NB4 (cell line): ENCODE measurements at regions not wholly inside any gene's neighbourhood (a gene's known extent, or its start where the extent isn't known, plus 50 kb on each side); places are given as distances from the start of the nearest gene placed in this dataset.

ENCODE experiments used
- CTCF ChIP-seq: IDR thresholded peaks from one replicate; pipeline ENCODE4 v1.5.1; 2012; ENCODE audit warnings: low read depth, low read length
- MAX ChIP-seq: IDR thresholded peaks from 2 replicates; pipeline ENCODE4 v1.6.1; 2011; ENCODE audit warnings: low read depth, low read length
- POLR2A ChIP-seq: IDR thresholded peaks from 2 replicates; pipeline ENCODE4 v1.6.1; 2011; ENCODE audit warnings: mild to moderate bottlenecking; ENCODE audit not compliant: insufficient read length; ENCODE audit errors: extremely low read depth

DNA sequence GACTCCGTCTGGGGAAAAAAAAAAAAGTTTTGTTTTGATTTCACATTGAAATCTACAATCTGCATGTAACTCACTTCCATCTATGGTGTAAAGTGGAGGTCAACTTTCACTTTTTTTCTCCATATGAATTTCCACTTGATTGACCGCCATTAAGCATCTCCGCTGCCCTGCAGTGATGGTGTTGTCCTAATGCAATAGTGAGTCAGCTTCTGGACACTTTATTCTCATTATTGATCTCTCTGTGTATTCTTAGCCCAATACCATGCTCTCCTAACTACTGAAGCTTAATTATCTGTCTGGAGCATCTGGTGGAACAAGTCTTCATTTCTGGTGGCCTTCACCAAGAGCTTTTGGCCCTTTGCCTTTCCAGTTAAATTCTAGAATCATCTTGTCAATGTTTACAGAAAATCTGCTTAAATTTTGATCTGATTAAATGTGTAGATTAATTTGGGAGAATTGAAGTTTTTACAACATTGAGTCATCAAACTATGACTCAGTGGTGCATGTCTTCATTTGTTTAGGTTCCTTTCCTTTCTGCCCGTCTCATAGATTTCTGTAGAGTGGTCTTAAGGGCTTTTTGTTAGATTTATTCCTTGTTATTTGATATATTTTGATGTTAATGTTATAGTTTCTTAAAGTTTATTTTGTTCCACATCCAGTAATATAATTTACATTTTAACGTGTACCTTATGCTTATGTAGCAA, 181.5 kb downstream of the PRDM2 start:
- no peak for TF ChIP-seq CTCF
- no peak for TF ChIP-seq POLR2A
- TF ChIP-seq MAX, result no peak
